ENCODE measurements at regions not wholly inside any gene's neighbourhood (a gene's known extent, or its start where the extent isn't known, plus 50 kb on each side); places are given as distances from the start of the nearest gene placed in this dataset.

DNA sequence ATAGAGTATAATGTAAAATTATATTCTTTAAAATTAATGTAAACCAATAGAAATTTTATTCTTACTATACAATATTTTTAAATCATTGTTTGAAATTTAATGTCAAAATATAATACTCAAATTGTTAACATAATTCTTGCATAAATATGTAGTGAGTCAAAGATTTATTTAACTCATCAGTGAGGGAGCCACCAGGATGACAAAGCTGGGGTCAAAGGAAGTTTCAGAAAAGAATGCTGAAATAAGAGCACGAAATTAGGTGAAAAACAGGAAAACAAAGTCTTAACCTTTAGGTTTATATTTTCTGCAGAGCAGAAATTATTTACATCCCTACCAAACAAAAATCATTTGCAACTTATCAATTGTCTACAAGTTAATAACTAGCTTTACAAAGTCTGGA, 74.1 kb downstream of the DIPK2A start:
- TF ChIP-seq, protein P1, sequence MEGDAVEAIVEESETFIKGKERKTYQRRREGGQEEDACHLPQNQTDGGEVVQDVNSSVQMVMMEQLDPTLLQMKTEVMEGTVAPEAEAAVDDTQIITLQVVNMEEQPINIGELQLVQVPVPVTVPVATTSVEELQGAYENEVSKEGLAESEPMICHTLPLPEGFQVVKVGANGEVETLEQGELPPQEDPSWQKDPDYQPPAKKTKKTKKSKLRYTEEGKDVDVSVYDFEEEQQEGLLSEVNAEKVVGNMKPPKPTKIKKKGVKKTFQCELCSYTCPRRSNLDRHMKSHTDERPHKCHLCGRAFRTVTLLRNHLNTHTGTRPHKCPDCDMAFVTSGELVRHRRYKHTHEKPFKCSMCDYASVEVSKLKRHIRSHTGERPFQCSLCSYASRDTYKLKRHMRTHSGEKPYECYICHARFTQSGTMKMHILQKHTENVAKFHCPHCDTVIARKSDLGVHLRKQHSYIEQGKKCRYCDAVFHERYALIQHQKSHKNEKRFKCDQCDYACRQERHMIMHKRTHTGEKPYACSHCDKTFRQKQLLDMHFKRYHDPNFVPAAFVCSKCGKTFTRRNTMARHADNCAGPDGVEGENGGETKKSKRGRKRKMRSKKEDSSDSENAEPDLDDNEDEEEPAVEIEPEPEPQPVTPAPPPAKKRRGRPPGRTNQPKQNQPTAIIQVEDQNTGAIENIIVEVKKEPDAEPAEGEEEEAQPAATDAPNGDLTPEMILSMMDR (IDR thresholded peaks at IDR 0.05; ENCODE audit: low read depth, low read length, missing input control) = no peak
- no peak for TF ChIP-seq SP1 (IDR thresholded peaks at IDR 0.05)
- TF ChIP-seq, protein P2, sequence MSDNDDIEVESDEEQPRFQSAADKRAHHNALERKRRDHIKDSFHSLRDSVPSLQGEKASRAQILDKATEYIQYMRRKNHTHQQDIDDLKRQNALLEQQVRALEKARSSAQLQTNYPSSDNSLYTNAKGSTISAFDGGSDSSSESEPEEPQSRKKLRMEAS (IDR thresholded peaks at IDR 0.05) = no peak
- TF ChIP-seq EGR1 (IDR thresholded peaks at IDR 0.05; ENCODE audit: low read depth in 2 of 2) = no peak
- TF ChIP-seq JUND (IDR thresholded peaks at IDR 0.05) = no peak
- TF ChIP-seq NR2F2 (IDR thresholded peaks at IDR 0.05) = no peak
- TF ChIP-seq YY1 (IDR thresholded peaks at IDR 0.05) = no peak
- TF ChIP-seq RAD21 (IDR thresholded peaks at IDR 0.05) = no peak
- no peak for TF ChIP-seq TAF1 (conservative IDR thresholded peaks at IDR 0.05)
- no peak for TF ChIP-seq RXRA (IDR thresholded peaks at IDR 0.05)
- TF ChIP-seq, protein P3, sequence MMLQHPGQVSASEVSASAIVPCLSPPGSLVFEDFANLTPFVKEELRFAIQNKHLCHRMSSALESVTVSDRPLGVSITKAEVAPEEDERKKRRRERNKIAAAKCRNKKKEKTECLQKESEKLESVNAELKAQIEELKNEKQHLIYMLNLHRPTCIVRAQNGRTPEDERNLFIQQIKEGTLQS (IDR thresholded peaks at IDR 0.05) = no peak
- no peak for TF ChIP-seq FOXA1 (IDR thresholded peaks at IDR 0.05)
- TF ChIP-seq, protein P4, sequence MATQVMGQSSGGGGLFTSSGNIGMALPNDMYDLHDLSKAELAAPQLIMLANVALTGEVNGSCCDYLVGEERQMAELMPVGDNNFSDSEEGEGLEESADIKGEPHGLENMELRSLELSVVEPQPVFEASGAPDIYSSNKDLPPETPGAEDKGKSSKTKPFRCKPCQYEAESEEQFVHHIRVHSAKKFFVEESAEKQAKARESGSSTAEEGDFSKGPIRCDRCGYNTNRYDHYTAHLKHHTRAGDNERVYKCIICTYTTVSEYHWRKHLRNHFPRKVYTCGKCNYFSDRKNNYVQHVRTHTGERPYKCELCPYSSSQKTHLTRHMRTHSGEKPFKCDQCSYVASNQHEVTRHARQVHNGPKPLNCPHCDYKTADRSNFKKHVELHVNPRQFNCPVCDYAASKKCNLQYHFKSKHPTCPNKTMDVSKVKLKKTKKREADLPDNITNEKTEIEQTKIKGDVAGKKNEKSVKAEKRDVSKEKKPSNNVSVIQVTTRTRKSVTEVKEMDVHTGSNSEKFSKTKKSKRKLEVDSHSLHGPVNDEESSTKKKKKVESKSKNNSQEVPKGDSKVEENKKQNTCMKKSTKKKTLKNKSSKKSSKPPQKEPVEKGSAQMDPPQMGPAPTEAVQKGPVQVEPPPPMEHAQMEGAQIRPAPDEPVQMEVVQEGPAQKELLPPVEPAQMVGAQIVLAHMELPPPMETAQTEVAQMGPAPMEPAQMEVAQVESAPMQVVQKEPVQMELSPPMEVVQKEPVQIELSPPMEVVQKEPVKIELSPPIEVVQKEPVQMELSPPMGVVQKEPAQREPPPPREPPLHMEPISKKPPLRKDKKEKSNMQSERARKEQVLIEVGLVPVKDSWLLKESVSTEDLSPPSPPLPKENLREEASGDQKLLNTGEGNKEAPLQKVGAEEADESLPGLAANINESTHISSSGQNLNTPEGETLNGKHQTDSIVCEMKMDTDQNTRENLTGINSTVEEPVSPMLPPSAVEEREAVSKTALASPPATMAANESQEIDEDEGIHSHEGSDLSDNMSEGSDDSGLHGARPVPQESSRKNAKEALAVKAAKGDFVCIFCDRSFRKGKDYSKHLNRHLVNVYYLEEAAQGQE (IDR thresholded peaks at IDR 0.05) = no peak
